ENCODE measurements at regions not wholly inside any gene's neighbourhood (a gene's known extent, or its start where the extent isn't known, plus 50 kb on each side); places are given as distances from the start of the nearest gene placed in this dataset.

- Histone ChIP-seq H3K36me3 (ENCODE audit: insufficient read depth) (no peaks in the 10 kb centered on the region), H3K4me1 (ENCODE audit: insufficient read depth) (no peaks in the 10 kb centered on the region), H3K27ac (ENCODE audit: low read depth) (no peak overlapping the region), H3K4me3 (ENCODE audit: low read depth, low read length) (no peak overlapping the region)
- no peak for DNase-seq (ENCODE audit: extremely low spot score)
- WGBS = 76% methylated on average over 2 of the region's 2 CpGs
Measured at GRCh38 chr1:172738389-172738788, 79.5 kb downstream of the FASLG start.

GRCh38 chr1:172742599-172743500 is 83.9 kb downstream of the FASLG start:
- no peak for DNase-seq (ENCODE audit: extremely low spot score)
- Histone ChIP-seq H3K4me3 (ENCODE audit: low read depth, low read length) (no peak overlapping the region), H3K4me1 (ENCODE audit: insufficient read depth) (peaks cover 2% of the 10 kb centered on the region), H3K27ac (ENCODE audit: low read depth) (no peak overlapping the region), H3K36me3 (ENCODE audit: insufficient read depth) (no peaks in the 10 kb centered on the region)
- 23% methylated on average over 8 of the region's 8 CpGs for WGBS

GRCh38 chr1:172745014-172745413 is 86.1 kb downstream of the FASLG start:
- DNase-seq (ENCODE audit: extremely low spot score) = peak; percentile 20
- 27% methylated on average over 2 of the region's 2 CpGs for WGBS
- Histone ChIP-seq H3K4me3 (ENCODE audit: low read depth, low read length) (no peak overlapping the region), H3K4me1 (ENCODE audit: insufficient read depth) (peaks cover 2% of the 10 kb centered on the region), H3K36me3 (ENCODE audit: insufficient read depth) (no peaks in the 10 kb centered on the region), H3K27ac (ENCODE audit: low read depth) (peak overlapping the region; percentile 53)

GRCh38 chr1:172746091-172746949 is 87.4 kb downstream of the FASLG start:
- peak overlapping the region; percentile 62 for H3K27ac ChIP-seq (ENCODE audit: low read depth)
- DNase-seq (ENCODE audit: extremely low spot score) = peak; percentile 21
- 46% methylated on average over 3 of the region's 3 CpGs for WGBS
- H3K36me3 ChIP-seq (ENCODE audit: insufficient read depth) = no peaks in the 10 kb centered on the region
- no peak overlapping the region for H3K4me3 ChIP-seq (ENCODE audit: low read depth, low read length)
- H3K4me1 ChIP-seq (ENCODE audit: insufficient read depth) = peaks cover 2% of the 10 kb centered on the region

GRCh38 chr1:172748201-172748600 is 89.3 kb downstream of the FASLG start:
- Histone ChIP-seq H3K27ac (ENCODE audit: low read depth) (no peak overlapping the region), H3K4me1 (ENCODE audit: insufficient read depth) (peaks cover 2% of the 10 kb centered on the region), H3K4me3 (ENCODE audit: low read depth, low read length) (no peak overlapping the region), H3K36me3 (ENCODE audit: insufficient read depth) (no peaks in the 10 kb centered on the region)
- 95% methylated on average over 24 of the region's 24 CpGs for WGBS
- DNase-seq (ENCODE audit: extremely low spot score) = no peak

- DNase-seq (ENCODE audit: extremely low spot score) = no peak
Measured at GRCh38 chr1:172751683-172752082, 92.8 kb downstream of the FASLG start.

GRCh38 chr1:172753964-172754363 is 95.1 kb downstream of the FASLG start:
- 65% methylated on average over 2 of the region's 2 CpGs for WGBS
- DNase-seq (ENCODE audit: extremely low spot score) = no peak

More at GRCh38 chr1:172751683-172752082, 92.8 kb downstream of the FASLG start:
- WGBS = 79% methylated on average over 1 of the region's 1 CpG
- Histone ChIP-seq H3K4me1 (ENCODE audit: insufficient read depth) (no peaks in the 10 kb centered on the region), H3K27ac (ENCODE audit: low read depth) (no peak overlapping the region), H3K4me3 (ENCODE audit: low read depth, low read length) (no peak overlapping the region), H3K36me3 (ENCODE audit: insufficient read depth) (no peaks in the 10 kb centered on the region)

GRCh38 chr1:172754609-172755008 is 95.7 kb downstream of the FASLG start:
- Histone ChIP-seq H3K4me3 (ENCODE audit: low read depth, low read length) (no peak overlapping the region), H3K4me1 (ENCODE audit: insufficient read depth) (no peaks in the 10 kb centered on the region), H3K27ac (ENCODE audit: low read depth) (no peak overlapping the region), H3K36me3 (ENCODE audit: insufficient read depth) (no peaks in the 10 kb centered on the region)
- WGBS = 89% methylated on average over 1 of the region's 1 CpG
- no peak for DNase-seq (ENCODE audit: extremely low spot score)

More at GRCh38 chr1:172753964-172754363, 95.1 kb downstream of the FASLG start:
- Histone ChIP-seq H3K4me1 (ENCODE audit: insufficient read depth) (no peaks in the 10 kb centered on the region), H3K4me3 (ENCODE audit: low read depth, low read length) (no peak overlapping the region), H3K36me3 (ENCODE audit: insufficient read depth) (no peaks in the 10 kb centered on the region), H3K27ac (ENCODE audit: low read depth) (no peak overlapping the region)

GRCh38 chr1:172755099-172755498 is 96.2 kb downstream of the FASLG start:
- H3K4me1 ChIP-seq (ENCODE audit: insufficient read depth) = no peaks in the 10 kb centered on the region
- no peak overlapping the region for H3K27ac ChIP-seq (ENCODE audit: low read depth)
- no peaks in the 10 kb centered on the region for H3K36me3 ChIP-seq (ENCODE audit: insufficient read depth)
- no peak overlapping the region for H3K4me3 ChIP-seq (ENCODE audit: low read depth, low read length)
- DNase-seq (ENCODE audit: extremely low spot score) = no peak
- WGBS = 93% methylated on average over 7 of the region's 7 CpGs

- Histone ChIP-seq H3K36me3 (ENCODE audit: insufficient read depth) (no peaks in the 10 kb centered on the region), H3K27ac (ENCODE audit: low read depth) (no peak overlapping the region), H3K4me1 (ENCODE audit: insufficient read depth) (no peaks in the 10 kb centered on the region), H3K4me3 (ENCODE audit: low read depth, low read length) (no peak overlapping the region)
- 66% methylated on average over 4 of the region's 4 CpGs for WGBS
- no peak for DNase-seq (ENCODE audit: extremely low spot score)
Measured at GRCh38 chr1:172756024-172756423, 97.1 kb downstream of the FASLG start.

- H3K4me3 ChIP-seq (ENCODE audit: low read depth, low read length) = no peak overlapping the region
- H3K27ac ChIP-seq (ENCODE audit: low read depth) = no peak overlapping the region
- no peaks in the 10 kb centered on the region for H3K36me3 ChIP-seq (ENCODE audit: insufficient read depth)
- no peaks in the 10 kb centered on the region for H3K4me1 ChIP-seq (ENCODE audit: insufficient read depth)
- WGBS = 94% methylated on average over 2 of the region's 2 CpGs
- no peak for DNase-seq (ENCODE audit: extremely low spot score)
Measured at GRCh38 chr1:172758259-172758658, 99.4 kb downstream of the FASLG start.

GRCh38 chr1:172760121-172760520 is 101.2 kb downstream of the FASLG start:
- 81% methylated on average over 3 of the region's 3 CpGs for WGBS
- DNase-seq (ENCODE audit: extremely low spot score) = no peak
- Histone ChIP-seq H3K27ac (ENCODE audit: low read depth) (no peak overlapping the region), H3K4me1 (ENCODE audit: insufficient read depth) (no peaks in the 10 kb centered on the region), H3K36me3 (ENCODE audit: insufficient read depth) (no peaks in the 10 kb centered on the region), H3K4me3 (ENCODE audit: low read depth, low read length) (no peak overlapping the region)

GRCh38 chr1:172761581-172762486 is 102.9 kb downstream of the FASLG start:
- Histone ChIP-seq H3K36me3 (ENCODE audit: insufficient read depth) (no peaks in the 10 kb centered on the region), H3K4me3 (ENCODE audit: low read depth, low read length) (no peak overlapping the region), H3K27ac (ENCODE audit: low read depth) (no peak overlapping the region), H3K4me1 (ENCODE audit: insufficient read depth) (no peaks in the 10 kb centered on the region)
- 78% methylated on average over 3 of the region's 3 CpGs for WGBS
- no peak for DNase-seq (ENCODE audit: extremely low spot score)

Data from urinary bladder (tissue), 3 donors.